Ovary (tissue), 3 donors: ENCODE measurements at regions not wholly inside any gene's neighbourhood (a gene's known extent, or its start where the extent isn't known, plus 50 kb on each side); places are given as distances from the start of the nearest gene placed in this dataset.

Experiments
- CTCF ChIP-seq, 3 donors: fragments of 450-650 bp in 2 of 3; fragments of 200-600 bp in 1 of 3; IDR thresholded peaks; one replicate each; pipeline versions ENCODE4 v1.5.1 to v1.8.0; 2016 to 2022; ENCODE audit warnings: antibody characterized with exemption in 3 of 3, mild to moderate bottlenecking in 1 of 3
- POLR2A ChIP-seq: fragments of 450-650 bp; IDR thresholded peaks from one replicate; pipeline ENCODE4 v1.6.1; 2017; ENCODE audit warnings: antibody characterized with exemption, mild to moderate bottlenecking, moderate library complexity
- donor health status: DM: no; HTN: no; CAD: no.

GRCh38 chr12:131420867-131421447, 289.9 kb upstream of the SFSWAP start:
- TF ChIP-seq CTCF (IDR thresholded peaks at IDR 0.05): no peak
- TF ChIP-seq POLR2A: no peak
